ENCODE measurements at regions not wholly inside any gene's neighbourhood (a gene's known extent, or its start where the extent isn't known, plus 50 kb on each side); places are given as distances from the start of the nearest gene placed in this dataset.

- TF ChIP-seq CTCF (IDR thresholded peaks at IDR 0.05), result no peak
- no peak for TF ChIP-seq POLR2A (IDR thresholded peaks at IDR 0.05)
These were observed 116.7 kb upstream of the RANBP3L start for GRCh38 chr5:36418152-36418979.

All from thyroid gland (tissue), 4 donors.